ENCODE measurements at regions not wholly inside any gene's neighbourhood (a gene's known extent, or its start where the extent isn't known, plus 50 kb on each side); places are given as distances from the start of the nearest gene placed in this dataset.

GRCh38 chrX:116872931-116873330 is 410.2 kb upstream of the CT83 start:
- TF ChIP-seq CTCF (IDR thresholded peaks at IDR 0.05), result no peak
- intact Hi-C loops (cut with DNase I; ENCODE audit: low total_unique reads), result no loop called here
- no peak overlapping the region for H3K4me3 ChIP-seq (ENCODE audit: low read depth, poor library complexity, severe bottlenecking)
- no peak for DNase-seq (ENCODE audit: low spot score in 2 of 2)
- WGBS, 2 donors, result 46 to 62% methylated on average over 1 of the region's 1 CpG

- TF ChIP-seq POLR2A (IDR thresholded peaks at IDR 0.05) (no peak), CTCF (IDR thresholded peaks at IDR 0.05) (no peak)
- WGBS, 2 donors, result 62 to 82% methylated on average over 4 of the region's 4 CpGs
- DNase-seq (ENCODE audit: low spot score in 2 of 2), result no peak
- intact Hi-C loops (cut with DNase I; ENCODE audit: low total_unique reads), result no loop called here
- H3K4me3 ChIP-seq (ENCODE audit: low read depth, poor library complexity, severe bottlenecking), result no peak overlapping the region
These were observed 400.3 kb upstream of the CT83 start for GRCh38 chrX:116863029-116863428.

GRCh38 chrX:116862340-116862739 is 399.6 kb upstream of the CT83 start:
- WGBS, 2 donors, result 57 to 86% methylated on average over 1 of the region's 1 CpG
- peak in 1 of 2 donors; percentile 70 for DNase-seq (ENCODE audit: low spot score in 2 of 2)
- TF ChIP-seq CTCF (IDR thresholded peaks at IDR 0.05), result no peak
- TF ChIP-seq POLR2A (IDR thresholded peaks at IDR 0.05), result no peak
- intact Hi-C loops (cut with DNase I; ENCODE audit: low total_unique reads), result no loop called here
- no peak overlapping the region for H3K4me3 ChIP-seq (ENCODE audit: low read depth, poor library complexity, severe bottlenecking)

- WGBS, 2 donors, result 77 to 97% methylated on average over 3 of the region's 3 CpGs
- intact Hi-C loops (cut with DNase I; ENCODE audit: low total_unique reads), result no loop called here
- DNase-seq (ENCODE audit: low spot score in 2 of 2), result no peak
- TF ChIP-seq POLR2A (IDR thresholded peaks at IDR 0.05) (no peak), CTCF (IDR thresholded peaks at IDR 0.05) (no peak)
- H3K4me3 ChIP-seq (ENCODE audit: low read depth, poor library complexity, severe bottlenecking), result no peak overlapping the region
These were observed 378.5 kb upstream of the CT83 start for GRCh38 chrX:116841290-116841689.

- no peak overlapping the region for H3K4me3 ChIP-seq (ENCODE audit: low read depth, poor library complexity, severe bottlenecking)
- intact Hi-C loops (cut with DNase I; ENCODE audit: low total_unique reads), result no loop called here
- 70 to 86% methylated on average over 4 of the region's 4 CpGs for WGBS, 2 donors
- DNase-seq (ENCODE audit: low spot score in 2 of 2), result no peak
- TF ChIP-seq CTCF (IDR thresholded peaks at IDR 0.05), result no peak
- TF ChIP-seq POLR2A (IDR thresholded peaks at IDR 0.05), result no peak
These were observed 364.3 kb upstream of the CT83 start for GRCh38 chrX:116827063-116827462.

- intact Hi-C loops (cut with DNase I; ENCODE audit: low total_unique reads), result no loop called here
- H3K4me3 ChIP-seq (ENCODE audit: low read depth, poor library complexity, severe bottlenecking), result no peak overlapping the region
- 48 to 93% methylated on average over 1 of the region's 1 CpG for WGBS, 2 donors
- DNase-seq (ENCODE audit: low spot score in 2 of 2), result no peak
- TF ChIP-seq CTCF (IDR thresholded peaks at IDR 0.05) (no peak), POLR2A (IDR thresholded peaks at IDR 0.05) (no peak)
These were observed 362.0 kb upstream of the CT83 start for GRCh38 chrX:116824785-116825184.
